ENCODE measurements at regions not wholly inside any gene's neighbourhood (a gene's known extent, or its start where the extent isn't known, plus 50 kb on each side); places are given as distances from the start of the nearest gene placed in this dataset.

DNA sequence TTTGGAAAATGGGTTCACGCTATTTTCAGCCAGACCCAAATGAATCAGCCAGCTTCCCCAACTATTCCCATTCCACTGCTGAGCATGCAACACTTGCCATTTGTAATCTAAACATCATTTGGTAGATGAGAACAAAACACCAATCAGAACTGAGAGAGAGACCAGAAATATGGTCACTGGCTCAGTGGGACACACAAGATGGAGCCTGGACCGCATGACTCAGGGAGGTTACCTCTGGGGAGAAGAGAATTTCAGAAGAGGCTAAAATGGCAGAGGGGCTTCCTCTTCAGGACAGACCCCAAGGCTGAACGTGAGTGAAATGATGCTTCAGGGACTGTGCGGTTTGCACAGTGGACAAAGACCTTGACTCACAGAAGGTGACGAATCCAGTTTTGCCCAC lies 126.6 kb downstream of the URB2 start:
- no peak for DNase-seq (ENCODE audit: low read depth, low spot score)
- peaks cover 6% of the 10 kb centered on the region for H3K4me1 ChIP-seq (ENCODE audit: control insufficient read depth, extremely low read depth, insufficient read depth, low read length)
- no peak overlapping the region for H3K27ac ChIP-seq (ENCODE audit: control insufficient read depth, insufficient read depth, low read length)
- H3K27me3 ChIP-seq (ENCODE audit: control insufficient read depth, extremely low read depth, insufficient read depth, low read length) = no peaks in the 10 kb centered on the region
- TF ChIP-seq, protein P1, sequence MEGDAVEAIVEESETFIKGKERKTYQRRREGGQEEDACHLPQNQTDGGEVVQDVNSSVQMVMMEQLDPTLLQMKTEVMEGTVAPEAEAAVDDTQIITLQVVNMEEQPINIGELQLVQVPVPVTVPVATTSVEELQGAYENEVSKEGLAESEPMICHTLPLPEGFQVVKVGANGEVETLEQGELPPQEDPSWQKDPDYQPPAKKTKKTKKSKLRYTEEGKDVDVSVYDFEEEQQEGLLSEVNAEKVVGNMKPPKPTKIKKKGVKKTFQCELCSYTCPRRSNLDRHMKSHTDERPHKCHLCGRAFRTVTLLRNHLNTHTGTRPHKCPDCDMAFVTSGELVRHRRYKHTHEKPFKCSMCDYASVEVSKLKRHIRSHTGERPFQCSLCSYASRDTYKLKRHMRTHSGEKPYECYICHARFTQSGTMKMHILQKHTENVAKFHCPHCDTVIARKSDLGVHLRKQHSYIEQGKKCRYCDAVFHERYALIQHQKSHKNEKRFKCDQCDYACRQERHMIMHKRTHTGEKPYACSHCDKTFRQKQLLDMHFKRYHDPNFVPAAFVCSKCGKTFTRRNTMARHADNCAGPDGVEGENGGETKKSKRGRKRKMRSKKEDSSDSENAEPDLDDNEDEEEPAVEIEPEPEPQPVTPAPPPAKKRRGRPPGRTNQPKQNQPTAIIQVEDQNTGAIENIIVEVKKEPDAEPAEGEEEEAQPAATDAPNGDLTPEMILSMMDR (optimal IDR thresholded peaks at IDR 0.05 in 1 of 3, IDR thresholded peaks at IDR 0.05 in 1 of 3, conservative IDR thresholded peaks at IDR 0.05 in 1 of 3; ENCODE audit: extremely low read depth in 1 of 3, insufficient read depth in 2 of 3, low read length in 3 of 3) = no peak
- TF ChIP-seq EZH2 (IDR thresholded peaks at IDR 0.05; ENCODE audit: low read length) = no peak
- no peaks in the 10 kb centered on the region for H4K20me1 ChIP-seq (ENCODE audit: control insufficient read depth, extremely low read depth, insufficient read depth, low read length)
- H3K9ac ChIP-seq (ENCODE audit: control insufficient read depth, extremely low read depth, insufficient read depth, low read length) = no peak overlapping the region
- no peaks in the 10 kb centered on the region for H3K79me2 ChIP-seq (ENCODE audit: control insufficient read depth, insufficient read depth, low read length)
- no peak overlapping the region for H2AFZ ChIP-seq (ENCODE audit: control insufficient read depth, low read length)
- H3K4me3 ChIP-seq (ENCODE audit: control insufficient read depth in 2 of 3, extremely low read depth in 1 of 3, insufficient read depth in 2 of 3, low read depth in 1 of 3, low read length in 3 of 3) = no peak overlapping the region
- no peaks in the 10 kb centered on the region for H3K9me1 ChIP-seq (ENCODE audit: control insufficient read depth, extremely low read depth, insufficient read depth, low read length)
- no peak overlapping the region for H3K4me2 ChIP-seq (ENCODE audit: control insufficient read depth, extremely low read depth, insufficient read depth, low read depth, low read length)
- dilution Hi-C loops (cut with MboI; ENCODE audit: extremely low pct_ligation_motif_present, low sequenced_read_pairs) = no loop called here
- H3K36me3 ChIP-seq (ENCODE audit: control insufficient read depth in 2 of 2, extremely low read depth in 1 of 2, insufficient read depth in 2 of 2, low read length in 2 of 2) = no peaks in the 10 kb centered on the region
- no peaks in the 10 kb centered on the region for H3K9me3 ChIP-seq (ENCODE audit: control insufficient read depth, low read depth, low read length)
- no peak for FAIRE-seq

DNA sequence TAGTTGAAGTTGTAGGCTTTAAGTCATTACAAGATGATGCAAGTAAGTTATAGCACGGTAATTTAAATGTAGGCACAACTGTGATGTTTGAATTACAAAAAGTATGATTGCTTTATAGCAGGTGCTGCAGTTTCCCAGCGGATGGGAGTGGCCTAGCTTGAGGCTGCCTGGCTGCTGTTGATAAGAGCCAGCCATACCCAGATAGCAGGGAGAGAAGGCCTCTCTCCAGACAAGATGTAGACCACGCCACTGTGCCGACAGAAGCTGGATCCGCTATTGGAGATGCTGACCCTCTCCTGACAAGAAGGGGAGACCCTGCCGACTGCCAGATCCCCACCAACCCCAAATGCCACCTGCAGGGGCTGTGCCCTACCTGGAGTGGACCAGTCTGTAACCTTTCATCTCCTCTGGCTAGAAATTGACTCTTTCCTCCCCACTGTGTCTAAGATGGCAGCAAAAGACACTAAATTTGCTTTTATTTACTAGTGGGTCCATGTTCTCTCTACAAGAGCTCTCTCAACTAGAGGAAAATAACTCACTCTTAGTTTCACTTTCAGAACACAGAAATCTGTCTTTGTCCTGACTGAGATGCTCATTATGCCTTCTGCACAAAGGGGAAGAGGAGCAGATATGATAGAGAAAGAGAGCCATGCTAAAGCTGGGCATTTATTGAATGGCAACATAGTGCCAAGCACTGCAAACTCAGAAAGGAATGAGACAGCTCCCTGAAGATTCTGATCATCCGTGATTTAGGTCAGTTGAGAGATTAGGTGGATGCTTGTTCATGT lies 127.9 kb downstream of the URB2 start:
- no peak overlapping the region for H2AFZ ChIP-seq (ENCODE audit: control insufficient read depth, low read length)
- no peak overlapping the region for H3K27ac ChIP-seq (ENCODE audit: control insufficient read depth, insufficient read depth, low read length)
- no peak for DNase-seq (ENCODE audit: low read depth, low spot score)
- TF ChIP-seq, protein P1 (optimal IDR thresholded peaks at IDR 0.05 in 1 of 3, IDR thresholded peaks at IDR 0.05 in 1 of 3, conservative IDR thresholded peaks at IDR 0.05 in 1 of 3; ENCODE audit: extremely low read depth in 1 of 3, insufficient read depth in 2 of 3, low read length in 3 of 3) = no peak
- no peak for TF ChIP-seq EZH2 (IDR thresholded peaks at IDR 0.05; ENCODE audit: low read length)
- no peaks in the 10 kb centered on the region for H3K9me1 ChIP-seq (ENCODE audit: control insufficient read depth, extremely low read depth, insufficient read depth, low read length)
- H3K9ac ChIP-seq (ENCODE audit: control insufficient read depth, extremely low read depth, insufficient read depth, low read length) = no peak overlapping the region
- H4K20me1 ChIP-seq (ENCODE audit: control insufficient read depth, extremely low read depth, insufficient read depth, low read length) = no peaks in the 10 kb centered on the region
- no peaks in the 10 kb centered on the region for H3K79me2 ChIP-seq (ENCODE audit: control insufficient read depth, insufficient read depth, low read length)
- dilution Hi-C loops (cut with MboI; ENCODE audit: extremely low pct_ligation_motif_present, low sequenced_read_pairs) = no loop called here
- H3K9me3 ChIP-seq (ENCODE audit: control insufficient read depth, low read depth, low read length) = no peaks in the 10 kb centered on the region
- no peak overlapping the region for H3K4me3 ChIP-seq (ENCODE audit: control insufficient read depth in 2 of 3, extremely low read depth in 1 of 3, insufficient read depth in 2 of 3, low read depth in 1 of 3, low read length in 3 of 3)
- no peaks in the 10 kb centered on the region for H3K27me3 ChIP-seq (ENCODE audit: control insufficient read depth, extremely low read depth, insufficient read depth, low read length)
- FAIRE-seq = no peak
- no peak overlapping the region for H3K4me2 ChIP-seq (ENCODE audit: control insufficient read depth, extremely low read depth, insufficient read depth, low read depth, low read length)
- H3K36me3 ChIP-seq (ENCODE audit: control insufficient read depth in 2 of 2, extremely low read depth in 1 of 2, insufficient read depth in 2 of 2, low read length in 2 of 2) = no peaks in the 10 kb centered on the region
- peaks cover 6% of the 10 kb centered on the region for H3K4me1 ChIP-seq (ENCODE audit: control insufficient read depth, extremely low read depth, insufficient read depth, low read length)

All from keratinocyte (primary cell).